Tibial nerve (tissue), 4 donors: ENCODE measurements at regions not wholly inside any gene's neighbourhood (a gene's known extent, or its start where the extent isn't known, plus 50 kb on each side); places are given as distances from the start of the nearest gene placed in this dataset.

ENCODE experiments used
- CTCF ChIP-seq, 5 experiments: fragments of 200-600 bp in 3 of 5; fragments of 450-650 bp in 2 of 5; sonication (generic) in 3 of 5; IDR thresholded peaks; one replicate each; pipeline ENCODE4 v1.5.1; 2016 to 2019; ENCODE audit warnings: antibody characterized with exemption in 5 of 5, mild to moderate bottlenecking in 3 of 5, moderate library complexity in 2 of 5
- EP300 ChIP-seq, 2 donors: sonication (generic); formaldehyde crosslinking; IDR thresholded peaks; one replicate each; pipeline ENCODE4 v1.6.1; 2017; ENCODE audit warnings: antibody characterized with exemption in 2 of 2, mild to moderate bottlenecking in 1 of 2
- POLR2A ChIP-seq, 2 donors: fragments of 450-650 bp; IDR thresholded peaks; one replicate each; pipeline ENCODE4 v1.6.1; 2017; ENCODE audit warnings: antibody characterized with exemption in 2 of 2, mild to moderate bottlenecking in 2 of 2, moderate library complexity in 2 of 2

DNA sequence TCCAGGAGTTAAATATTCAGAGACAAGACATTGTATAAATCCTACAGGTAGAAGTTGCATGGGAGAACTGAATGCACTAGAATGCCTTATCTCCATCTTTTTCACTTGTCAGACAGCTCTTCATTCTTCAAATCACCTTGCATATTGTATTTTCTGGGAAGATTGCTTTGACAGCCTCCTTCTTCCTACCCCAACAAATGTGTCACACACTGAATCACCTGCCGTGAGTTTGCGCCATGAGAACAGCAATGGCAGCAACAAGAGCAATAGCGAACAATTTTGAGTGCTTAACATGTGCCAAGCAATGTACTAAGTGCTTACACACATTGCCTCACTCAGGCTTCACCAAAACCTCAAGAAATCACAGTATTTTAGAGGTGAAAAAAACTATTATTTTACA lies 161.3 kb upstream of the REG3G start:
- TF ChIP-seq CTCF (IDR thresholded peaks at IDR 0.05): no peak
- TF ChIP-seq POLR2A (IDR thresholded peaks at IDR 0.05): no peak
- no peak for TF ChIP-seq EP300 (IDR thresholded peaks at IDR 0.05)
